ENCODE measurements at regions not wholly inside any gene's neighbourhood (a gene's known extent, or its start where the extent isn't known, plus 50 kb on each side); places are given as distances from the start of the nearest gene placed in this dataset.

- ATAC-seq (ENCODE audit: low read depth) (no peak), DNase-seq (no peak)
- H3K9me3 Mint-ChIP-seq = no peaks in the 10 kb centered on the region
- peaks cover 22% of the 10 kb centered on the region for H3K27me3 Mint-ChIP-seq
- no peak overlapping the region for H3K27ac Mint-ChIP-seq
- POLR2A ChIA-PET = no interaction called here
- H3K36me3 Mint-ChIP-seq = no peaks in the 10 kb centered on the region
- peaks cover 2% of the 10 kb centered on the region for H3K4me1 Mint-ChIP-seq
- H3K4me3 Mint-ChIP-seq = no peak overlapping the region
Measured at GRCh38 chr11:70521475-70522308, 123.4 kb downstream of the CTTN start.

DNA sequence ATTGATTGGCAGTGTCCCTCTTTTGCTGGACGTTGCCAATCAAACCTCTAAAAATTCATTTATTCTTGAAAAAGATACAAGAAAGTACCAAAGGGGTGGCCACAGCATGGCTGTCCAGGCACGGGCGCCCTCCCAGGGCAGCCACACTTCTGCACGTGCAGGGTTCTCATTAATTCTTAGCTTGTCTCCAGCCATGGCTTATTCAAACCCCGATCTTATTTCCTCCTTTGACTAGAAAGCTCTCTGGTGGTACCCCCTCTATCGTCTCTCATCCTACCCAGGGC, 123.9 kb downstream of the CTTN start:
- ATAC-seq (ENCODE audit: low read depth) (no peak), DNase-seq (no peak)
- POLR2A ChIA-PET = no interaction called here
- no peak overlapping the region for H3K4me3 Mint-ChIP-seq
- no peaks in the 10 kb centered on the region for H3K9me3 Mint-ChIP-seq
- no peaks in the 10 kb centered on the region for H3K36me3 Mint-ChIP-seq
- peaks cover 22% of the 10 kb centered on the region for H3K27me3 Mint-ChIP-seq
- H3K27ac Mint-ChIP-seq = no peak overlapping the region
- H3K4me1 Mint-ChIP-seq = peaks cover 2% of the 10 kb centered on the region

DNA sequence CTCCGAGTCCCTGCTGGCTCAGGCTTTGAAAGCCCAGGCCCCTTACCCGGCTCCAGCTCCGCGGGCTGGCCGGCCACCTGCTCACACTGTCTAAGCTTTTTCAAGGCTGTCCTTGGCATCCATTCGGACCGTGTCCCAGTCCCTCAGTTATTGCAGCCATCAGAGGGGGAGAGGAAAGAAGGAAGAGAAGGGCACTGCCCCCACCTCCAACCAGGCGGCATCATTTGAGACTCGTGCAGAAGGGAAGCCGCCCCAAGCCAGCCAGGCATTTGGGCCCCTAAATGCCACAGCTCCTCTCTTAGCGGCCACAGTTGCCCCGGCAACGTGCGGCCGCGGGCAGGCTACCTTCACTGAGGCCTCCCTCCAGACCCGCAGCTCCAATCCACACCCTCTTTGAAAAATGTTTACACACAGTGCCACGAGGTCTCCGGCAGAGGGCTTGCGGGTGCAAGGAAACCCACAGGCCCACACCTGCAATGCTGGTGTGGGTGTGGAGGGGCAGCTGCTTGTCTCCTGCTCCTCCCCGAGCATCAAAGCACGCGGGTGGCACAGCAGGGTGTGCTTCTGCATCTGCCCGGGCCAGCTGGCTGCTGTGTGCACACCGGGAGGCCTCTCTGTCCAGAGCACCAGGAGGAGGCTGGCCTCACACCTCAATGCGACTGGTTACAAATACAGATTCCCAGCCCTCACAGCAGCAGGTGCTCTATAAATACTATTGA, 124.4 kb downstream of the CTTN start:
- peaks cover 22% of the 10 kb centered on the region for H3K27me3 Mint-ChIP-seq
- H3K9me3 Mint-ChIP-seq = no peaks in the 10 kb centered on the region
- peaks cover 2% of the 10 kb centered on the region for H3K4me1 Mint-ChIP-seq
- no peaks in the 10 kb centered on the region for H3K36me3 Mint-ChIP-seq
- POLR2A ChIA-PET = no interaction called here
- DNase-seq = no peak
- H3K4me3 Mint-ChIP-seq = no peak overlapping the region
- ATAC-seq (ENCODE audit: low read depth) = no peak
- H3K27ac Mint-ChIP-seq = no peak overlapping the region

DNA sequence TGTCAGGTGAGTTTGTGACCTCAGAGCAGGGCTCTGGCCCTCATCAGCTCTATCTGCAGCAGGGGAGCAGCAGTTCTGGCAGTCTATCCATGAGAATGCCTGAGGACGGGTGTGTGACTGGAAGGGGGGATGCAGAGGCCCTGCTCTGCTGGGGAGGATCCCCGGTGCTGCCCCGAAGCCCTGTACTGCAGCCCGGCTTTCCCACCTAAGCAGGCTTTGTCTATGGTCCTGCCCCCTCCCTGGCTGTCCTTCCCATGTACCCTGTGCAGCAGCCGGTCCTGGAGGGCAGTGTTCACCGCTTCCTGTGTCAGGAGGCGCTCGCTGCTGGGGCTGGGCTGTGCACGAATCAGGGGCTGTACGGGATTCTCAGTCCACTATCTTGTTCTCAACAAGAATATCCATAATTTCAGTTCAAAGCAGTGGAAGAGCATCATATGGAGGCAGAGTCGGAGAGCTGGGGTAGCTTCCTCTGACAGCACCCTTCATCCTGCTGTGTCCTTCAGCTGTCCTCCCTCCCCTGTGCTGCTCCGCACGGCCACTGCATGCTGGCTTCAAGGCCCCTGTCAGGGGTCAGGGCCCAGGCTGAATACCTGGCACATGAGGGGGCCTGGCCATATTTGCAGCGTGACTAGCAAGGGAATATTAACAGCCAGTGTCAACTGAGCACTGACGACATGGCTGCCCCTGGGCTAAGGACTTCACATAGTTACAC, 125.2 kb downstream of the CTTN start:
- H3K36me3 Mint-ChIP-seq = no peaks in the 10 kb centered on the region
- no peak overlapping the region for H3K4me3 Mint-ChIP-seq

DNA sequence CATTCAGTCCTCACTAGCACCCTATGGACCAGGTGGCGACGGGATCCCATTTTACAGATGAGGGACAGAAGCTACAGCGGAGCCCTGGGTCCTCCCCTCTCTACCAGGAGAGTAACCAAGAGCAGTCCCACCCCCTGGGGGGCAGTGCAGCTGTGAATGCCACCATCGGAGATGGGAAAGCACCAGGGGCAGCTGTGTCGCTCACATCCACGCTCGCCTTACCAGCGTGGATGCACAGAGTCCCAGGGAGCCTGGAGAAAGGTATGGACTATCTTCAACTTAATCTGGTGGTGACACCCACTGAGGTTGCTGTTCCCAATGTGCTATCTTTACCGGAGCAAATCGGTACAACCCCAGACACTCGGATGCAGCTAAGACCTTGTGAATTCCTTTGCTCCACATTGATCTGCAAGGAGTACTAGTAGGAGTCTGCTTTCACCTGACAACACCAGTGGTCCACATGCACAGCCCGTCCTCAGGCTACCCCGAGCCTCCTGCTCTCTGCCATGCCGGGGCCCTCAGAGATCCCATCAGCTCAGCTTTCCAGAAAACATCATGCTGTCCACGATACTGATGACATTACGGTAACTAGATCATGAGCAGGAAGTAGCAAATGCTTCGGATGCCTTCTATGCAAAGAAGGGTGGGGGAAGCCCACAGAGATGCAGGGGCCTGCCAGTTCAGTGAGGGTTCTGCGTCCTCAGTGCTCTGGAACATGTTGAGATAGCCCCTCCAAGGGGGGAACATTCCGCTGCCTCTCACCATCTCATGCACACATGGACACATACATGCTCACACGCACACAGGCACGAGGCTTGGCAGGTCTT, 126.0 kb downstream of the CTTN start:
- POLR2A ChIA-PET = no interaction called here
- H3K9me3 Mint-ChIP-seq = no peaks in the 10 kb centered on the region
- DNase-seq = no peak
- H3K27ac Mint-ChIP-seq = no peak overlapping the region
- H3K4me1 Mint-ChIP-seq = peaks cover 2% of the 10 kb centered on the region
- H3K27me3 Mint-ChIP-seq = peaks cover 22% of the 10 kb centered on the region
- ATAC-seq (ENCODE audit: low read depth) = no peak
- no peaks in the 10 kb centered on the region for H3K36me3 Mint-ChIP-seq
- H3K4me3 Mint-ChIP-seq = no peak overlapping the region

More for the DNA sequence above, 125.2 kb downstream of the CTTN start:
- no peak overlapping the region for H3K27ac Mint-ChIP-seq
- DNase-seq (no peak), ATAC-seq (ENCODE audit: low read depth) (no peak)
- no peaks in the 10 kb centered on the region for H3K9me3 Mint-ChIP-seq
- POLR2A ChIA-PET = no interaction called here
- H3K4me1 Mint-ChIP-seq = peaks cover 2% of the 10 kb centered on the region
- peaks cover 22% of the 10 kb centered on the region for H3K27me3 Mint-ChIP-seq

GRCh38 chr11:70525006-70525405, 126.7 kb downstream of the CTTN start:
- no peak overlapping the region for H3K4me3 Mint-ChIP-seq
- H3K4me1 Mint-ChIP-seq = peaks cover 2% of the 10 kb centered on the region
- no peak for ATAC-seq (ENCODE audit: low read depth)
- H3K36me3 Mint-ChIP-seq = no peaks in the 10 kb centered on the region
- no peak overlapping the region for H3K27ac Mint-ChIP-seq
- H3K27me3 Mint-ChIP-seq = peaks cover 22% of the 10 kb centered on the region
- no peaks in the 10 kb centered on the region for H3K9me3 Mint-ChIP-seq
- DNase-seq = no peak
- POLR2A ChIA-PET = no interaction called here

DNA sequence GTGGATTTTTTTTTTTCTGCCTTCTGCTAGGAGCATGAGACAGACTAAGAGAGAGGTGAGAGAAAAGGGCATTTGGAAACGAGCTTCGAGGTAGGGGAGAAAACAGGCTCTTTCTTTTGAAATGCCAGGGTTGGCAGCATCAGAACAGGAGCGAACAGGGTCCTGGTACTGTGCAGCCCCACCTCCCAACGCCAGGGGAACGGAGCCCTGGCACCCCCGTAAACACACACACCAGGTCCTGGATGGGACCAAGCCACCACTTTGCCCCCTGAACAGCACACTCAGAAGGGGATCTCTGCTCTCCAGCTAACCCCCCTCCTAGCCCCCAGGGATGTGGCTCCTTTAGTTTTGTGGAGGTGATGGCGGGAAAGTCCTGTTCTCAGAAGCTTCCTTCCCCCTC, 127.1 kb downstream of the CTTN start:
- Mint-ChIP-seq H3K36me3 (no peaks in the 10 kb centered on the region), H3K9me3 (no peaks in the 10 kb centered on the region), H3K4me1 (peaks cover 2% of the 10 kb centered on the region), H3K4me3 (no peak overlapping the region), H3K27ac (no peak overlapping the region), H3K27me3 (peaks cover 21% of the 10 kb centered on the region)
- DNase-seq = no peak
- ATAC-seq (ENCODE audit: low read depth) = no peak
- POLR2A ChIA-PET = no interaction called here

- no peak for ATAC-seq (ENCODE audit: low read depth)
- H3K27ac Mint-ChIP-seq = no peak overlapping the region
- DNase-seq = no peak
- no peaks in the 10 kb centered on the region for H3K4me1 Mint-ChIP-seq
- peaks cover 12% of the 10 kb centered on the region for H3K27me3 Mint-ChIP-seq
- no peak overlapping the region for H3K4me3 Mint-ChIP-seq
- no peaks in the 10 kb centered on the region for H3K9me3 Mint-ChIP-seq
- POLR2A ChIA-PET = no interaction called here
- H3K36me3 Mint-ChIP-seq = no peaks in the 10 kb centered on the region
Measured at GRCh38 chr11:70526116-70527045, 128.1 kb downstream of the CTTN start.

DNA sequence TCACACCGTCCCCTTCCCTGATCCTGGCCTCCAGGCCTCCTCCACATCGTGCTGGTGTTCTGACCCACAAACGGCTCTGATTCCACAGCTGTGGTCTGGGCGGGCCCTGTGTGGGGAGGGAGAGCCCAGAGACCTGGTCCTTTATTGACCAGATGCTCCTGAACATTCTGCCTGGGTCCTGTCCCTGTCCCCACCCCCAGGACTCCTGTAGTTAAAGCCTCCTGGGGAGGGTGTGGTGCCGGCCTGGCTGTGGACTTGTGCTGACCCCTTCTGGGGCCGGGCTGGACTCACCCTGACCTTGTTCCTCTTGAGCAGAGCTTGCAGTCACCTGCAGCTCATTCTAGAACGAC, 128.7 kb downstream of the CTTN start:
- H3K36me3 Mint-ChIP-seq = no peaks in the 10 kb centered on the region
- peaks cover 6% of the 10 kb centered on the region for H3K27me3 Mint-ChIP-seq
- POLR2A ChIA-PET = no interaction called here
- DNase-seq (no peak), ATAC-seq (ENCODE audit: low read depth) (no peak)
- no peaks in the 10 kb centered on the region for H3K9me3 Mint-ChIP-seq
- H3K4me3 Mint-ChIP-seq = no peak overlapping the region
- no peak overlapping the region for H3K27ac Mint-ChIP-seq
- H3K4me1 Mint-ChIP-seq = no peaks in the 10 kb centered on the region

GRCh38 chr11:70527429-70528045, 129.2 kb downstream of the CTTN start:
- Mint-ChIP-seq H3K36me3 (no peaks in the 10 kb centered on the region), H3K4me3 (no peak overlapping the region), H3K4me1 (no peaks in the 10 kb centered on the region), H3K27ac (no peak overlapping the region), H3K9me3 (no peaks in the 10 kb centered on the region), H3K27me3 (peaks cover 2% of the 10 kb centered on the region)
- POLR2A ChIA-PET = no interaction called here
- DNase-seq (no peak), ATAC-seq (ENCODE audit: low read depth) (no peak)

DNA sequence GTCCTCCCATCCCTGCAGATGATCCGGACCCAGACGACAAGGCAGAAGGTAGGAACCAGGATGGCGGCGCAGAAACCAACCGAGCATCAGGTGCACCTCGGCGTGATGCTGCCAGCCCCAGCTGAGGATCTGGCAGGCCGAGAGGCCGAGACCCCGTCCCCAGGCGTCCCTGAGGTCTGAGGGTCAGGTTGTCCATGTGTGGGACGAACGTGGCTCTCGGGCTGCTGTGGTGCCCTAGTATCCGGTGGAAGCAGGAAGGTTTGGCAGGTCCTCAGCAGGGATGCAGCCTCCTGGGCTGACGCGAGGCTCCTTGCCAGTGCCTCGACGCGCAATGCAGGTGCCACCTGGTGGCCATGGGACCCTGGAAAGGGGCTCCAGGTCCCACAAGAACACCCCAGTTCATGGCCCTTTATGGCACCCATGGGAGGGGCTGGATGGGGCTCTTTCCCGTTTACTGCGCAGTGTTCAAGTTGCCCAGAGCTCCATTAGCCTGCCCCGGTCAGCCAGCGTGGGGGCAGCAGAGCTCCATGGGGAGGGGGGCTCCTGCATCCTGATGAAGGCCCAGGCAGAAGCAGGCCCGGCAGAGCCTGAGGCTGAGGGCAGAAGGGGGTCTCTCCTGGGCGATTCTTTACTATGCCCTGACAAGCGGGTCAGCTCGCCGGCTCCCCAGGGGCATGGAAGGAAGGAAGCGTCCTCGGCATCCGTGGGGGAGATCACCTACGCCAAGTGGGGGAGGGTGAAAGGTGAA, 129.9 kb downstream of the CTTN start:
- no peaks in the 10 kb centered on the region for H3K36me3 Mint-ChIP-seq
- POLR2A ChIA-PET = no interaction called here
- ATAC-seq (ENCODE audit: low read depth) = no peak

More for the DNA sequence above, 129.9 kb downstream of the CTTN start:
- DNase-seq = no peak
- no peaks in the 10 kb centered on the region for H3K9me3 Mint-ChIP-seq
- no peak overlapping the region for H3K4me3 Mint-ChIP-seq
- no peak overlapping the region for H3K27ac Mint-ChIP-seq
- no peaks in the 10 kb centered on the region for H3K4me1 Mint-ChIP-seq
- no peaks in the 10 kb centered on the region for H3K27me3 Mint-ChIP-seq

Data from activated naive CD8-positive, alpha-beta T cell treated with anti-CD3 and anti-CD28 coated beads, Interleukin-2, amount 10 ng/mL, durations not matched to agents 7 days and 5 days (primary cell).